Raji (cell line): ENCODE measurements at regions not wholly inside any gene's neighbourhood (a gene's known extent, or its start where the extent isn't known, plus 50 kb on each side); places are given as distances from the start of the nearest gene placed in this dataset.

Experiments
- POLR2A ChIP-seq: IDR thresholded peaks from 2 replicates; pipeline ENCODE4 v1.6.1; 2011; ENCODE audit warnings: low read depth, low read length, control low read depth; ENCODE audit not compliant: insufficient read depth

- no peak for TF ChIP-seq POLR2A
Measured at GRCh38 chr15:31526916-31527690, 200.5 kb downstream of the KLF13 start.

- TF ChIP-seq POLR2A = no peak
Measured at GRCh38 chr15:31528846-31529245, 202.2 kb downstream of the KLF13 start.

DNA sequence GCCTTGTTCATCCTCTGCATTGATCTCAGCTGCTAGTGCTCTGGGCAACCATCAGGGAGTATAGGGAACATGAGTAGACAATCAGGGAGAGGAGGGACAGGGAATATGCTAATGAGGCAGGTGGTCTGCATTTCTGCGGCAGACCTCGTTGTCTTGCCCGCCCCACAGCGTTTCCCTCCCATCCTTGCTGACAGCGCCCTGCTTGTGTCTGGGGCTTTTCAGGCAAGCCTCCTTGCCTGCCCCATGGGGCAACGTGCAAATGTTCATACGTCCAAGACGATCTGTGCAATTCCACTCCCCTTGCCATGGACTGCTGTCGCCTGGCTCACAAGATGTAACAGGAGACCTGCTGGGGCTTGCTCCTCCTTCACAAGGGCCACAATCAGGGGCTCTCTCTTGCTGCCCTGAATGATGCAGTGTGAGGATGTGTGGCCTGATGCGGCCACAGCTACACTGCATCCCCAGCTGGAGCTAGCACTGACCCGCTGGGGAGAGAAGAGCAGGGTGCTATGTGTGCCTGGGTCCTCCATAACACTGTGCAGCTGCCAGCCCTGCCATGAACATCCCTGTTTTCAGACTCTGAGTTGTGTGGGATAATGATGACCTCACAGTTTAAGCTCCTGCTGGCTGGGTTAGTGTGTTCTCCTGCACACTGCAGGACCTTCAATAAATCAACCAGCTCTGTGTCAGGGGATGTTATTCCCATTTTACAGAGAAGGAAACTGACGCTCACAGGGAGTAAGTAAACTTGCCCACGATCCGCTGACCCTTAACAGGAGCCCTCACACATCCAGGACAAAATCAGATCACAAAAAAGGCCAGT lies 211.3 kb downstream of the KLF13 start:
- no peak for TF ChIP-seq POLR2A

GRCh38 chr15:31540633-31541032 lies 214.0 kb downstream of the KLF13 start:
- TF ChIP-seq POLR2A = no peak

GRCh38 chr15:31544361-31544760 lies 217.7 kb downstream of the KLF13 start:
- TF ChIP-seq POLR2A = no peak

GRCh38 chr15:31545257-31545656 lies 218.6 kb downstream of the KLF13 start:
- TF ChIP-seq POLR2A = no peak

GRCh38 chr15:31550211-31550977 lies 223.8 kb downstream of the KLF13 start:
- TF ChIP-seq POLR2A = no peak

DNA sequence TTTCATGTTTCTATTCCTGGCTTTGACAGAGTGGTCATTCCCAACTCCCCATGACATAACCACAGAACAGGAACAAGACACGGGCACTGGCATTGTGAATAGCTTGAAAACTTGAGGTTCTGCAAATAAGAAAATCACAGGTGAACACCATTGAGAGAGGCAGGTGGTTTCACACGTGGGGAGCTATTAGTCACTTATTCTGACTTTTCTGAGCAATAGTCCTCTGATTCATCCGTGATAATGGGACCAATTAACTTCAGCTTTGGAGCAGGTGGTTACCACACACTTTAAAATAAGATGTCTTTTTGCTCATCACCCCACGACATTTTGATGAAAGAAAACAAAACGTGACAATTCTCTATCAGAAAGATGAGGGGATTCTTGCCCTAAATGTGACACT lies 224.7 kb downstream of the KLF13 start:
- no peak for TF ChIP-seq POLR2A

GRCh38 chr15:31552482-31553099 lies 226.0 kb downstream of the KLF13 start:
- no peak for TF ChIP-seq POLR2A

GRCh38 chr15:31554261-31554660 lies 227.6 kb downstream of the KLF13 start:
- TF ChIP-seq POLR2A = no peak

- no peak for TF ChIP-seq POLR2A
Measured at GRCh38 chr15:31555022-31555421, 228.4 kb downstream of the KLF13 start.

- no peak for TF ChIP-seq POLR2A
Measured at GRCh38 chr15:31556494-31557150, 230.0 kb downstream of the KLF13 start.

- no peak for TF ChIP-seq POLR2A
Measured at GRCh38 chr15:31557899-31558298, 231.3 kb downstream of the KLF13 start.

GRCh38 chr15:31558840-31559239 lies 232.2 kb downstream of the KLF13 start:
- no peak for TF ChIP-seq POLR2A

DNA sequence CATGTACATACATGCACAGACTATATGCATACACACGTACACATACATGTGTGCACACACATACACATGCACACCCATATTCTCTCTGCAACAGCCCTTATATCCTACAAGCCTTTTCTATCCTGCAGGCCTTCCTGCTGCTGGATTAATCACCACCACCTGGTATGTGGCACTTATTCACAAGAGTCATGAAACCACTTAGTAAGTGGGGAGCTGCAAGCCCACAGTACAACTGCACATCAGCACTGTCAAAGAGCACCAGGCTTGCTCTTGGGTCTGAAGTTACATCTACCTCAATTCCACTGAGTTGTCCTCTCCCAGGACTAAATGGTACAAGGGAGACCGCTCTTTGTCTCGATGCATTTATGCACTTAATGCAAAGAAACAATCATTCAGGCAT lies 233.2 kb downstream of the KLF13 start:
- TF ChIP-seq POLR2A = no peak

- TF ChIP-seq POLR2A = no peak
Measured at GRCh38 chr15:31560643-31561042, 234.0 kb downstream of the KLF13 start.
